ENCODE measurements at regions not wholly inside any gene's neighbourhood (a gene's known extent, or its start where the extent isn't known, plus 50 kb on each side); places are given as distances from the start of the nearest gene placed in this dataset.
"Not testable (repeated sequence)": the region's sequence is repeated elsewhere in the genome, so short reads cannot be mapped to it uniquely, and the experiment has no call there.

DNA sequence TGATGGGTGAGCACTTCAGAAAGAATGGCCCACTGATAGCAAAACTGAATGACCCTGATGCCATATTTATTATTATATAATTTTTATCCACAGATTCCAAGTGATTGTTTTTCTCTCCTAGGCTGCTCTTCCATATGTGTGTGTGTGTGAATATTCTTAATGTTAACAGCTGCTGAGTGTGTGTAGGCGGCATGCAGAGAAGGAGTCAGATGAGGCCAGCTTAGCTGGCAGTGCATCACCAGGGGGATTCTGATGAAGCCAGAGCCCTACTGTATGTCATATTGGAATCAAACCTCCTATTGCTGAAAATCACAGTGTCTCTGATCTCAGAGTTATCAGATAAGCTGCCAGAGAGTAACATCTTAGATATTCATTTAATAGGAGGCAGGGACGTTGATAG lies 177.1 kb downstream of the DMAC1 start:
- DNase-seq (ENCODE audit: low spot score): no peak

DNA sequence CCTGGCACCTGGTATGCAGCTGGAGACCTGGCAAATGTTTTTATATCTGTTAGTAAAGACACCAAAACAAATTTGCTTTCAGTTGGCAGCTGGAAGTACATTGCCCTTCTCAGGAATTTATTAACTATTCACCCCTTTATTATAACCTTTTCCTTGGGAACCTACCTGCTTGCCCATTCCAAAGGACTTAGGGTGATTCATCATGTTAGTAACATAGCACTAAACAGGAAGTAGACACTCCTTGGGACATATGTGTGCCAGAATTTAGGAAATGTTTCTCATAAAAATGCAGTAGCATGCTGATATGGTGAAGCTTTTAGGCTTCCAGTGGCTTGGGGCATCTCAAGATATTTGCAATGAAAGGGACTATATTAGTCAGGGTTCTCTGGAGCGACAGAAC lies 184.2 kb downstream of the DMAC1 start:
- DNase-seq (ENCODE audit: low spot score): no peak

DNA sequence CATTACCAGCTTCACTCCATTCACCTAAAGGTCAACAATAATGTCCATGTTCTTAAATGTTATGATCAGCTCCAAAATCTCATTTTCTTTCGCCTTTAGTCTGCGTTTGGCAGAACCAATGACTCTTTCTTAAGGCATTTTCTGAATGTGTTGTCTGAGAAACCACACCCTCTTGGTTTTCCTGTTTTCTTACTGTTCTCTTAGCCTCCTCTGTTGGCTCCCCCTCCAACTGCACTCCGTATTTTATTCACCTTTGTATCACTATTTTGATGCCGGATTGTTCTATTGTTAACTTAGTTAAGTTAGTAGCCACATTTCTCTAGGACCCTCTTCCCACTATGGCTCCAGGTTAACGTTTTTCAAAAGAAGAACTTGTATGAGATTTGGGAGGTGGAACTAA lies 185.6 kb downstream of the DMAC1 start:
- no peak for DNase-seq (ENCODE audit: low spot score)

DNA sequence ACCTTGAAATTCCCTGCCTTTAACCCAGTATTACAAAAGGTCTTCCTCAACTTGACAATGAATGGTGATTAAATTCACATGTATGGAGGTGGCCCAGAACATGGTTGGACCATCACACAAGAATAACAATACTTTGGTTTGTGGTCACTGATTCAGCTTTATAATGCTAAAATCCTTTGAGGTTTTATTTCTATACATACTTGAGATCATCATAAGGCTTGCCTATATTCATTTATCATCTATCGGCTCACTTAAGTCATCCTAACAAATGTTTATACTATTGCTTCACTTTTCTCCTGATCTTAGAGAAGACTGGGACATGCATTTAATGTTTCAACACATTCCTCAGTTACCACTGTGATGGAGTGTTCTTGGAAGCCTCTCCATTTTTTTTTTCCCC lies 191.3 kb downstream of the DMAC1 start:
- DNase-seq (ENCODE audit: low spot score): no peak

DNA sequence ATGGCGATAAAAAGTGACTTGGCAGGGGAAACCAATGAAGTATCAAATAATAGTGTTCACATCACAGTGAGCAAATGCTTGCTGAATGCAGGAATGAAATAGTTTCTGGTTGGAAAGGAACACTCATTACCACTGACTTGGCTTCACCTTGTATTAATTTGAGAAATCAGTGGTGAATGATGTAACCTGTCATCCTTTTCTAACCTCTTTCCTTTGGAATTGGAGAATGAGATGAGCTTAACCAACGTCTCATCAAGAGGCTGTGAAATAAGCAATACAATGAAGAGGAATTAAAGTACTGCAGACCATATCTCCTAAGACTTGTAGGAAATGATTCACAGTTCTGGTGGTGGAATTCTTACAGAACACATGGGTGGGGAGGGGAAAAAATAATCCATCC lies 192.2 kb downstream of the DMAC1 start:
- no peak for DNase-seq (ENCODE audit: low spot score)

GRCh38 chr9:7606591-7606990 lies 193.0 kb downstream of the DMAC1 start:
- DNase-seq (ENCODE audit: low spot score): no peak

DNA sequence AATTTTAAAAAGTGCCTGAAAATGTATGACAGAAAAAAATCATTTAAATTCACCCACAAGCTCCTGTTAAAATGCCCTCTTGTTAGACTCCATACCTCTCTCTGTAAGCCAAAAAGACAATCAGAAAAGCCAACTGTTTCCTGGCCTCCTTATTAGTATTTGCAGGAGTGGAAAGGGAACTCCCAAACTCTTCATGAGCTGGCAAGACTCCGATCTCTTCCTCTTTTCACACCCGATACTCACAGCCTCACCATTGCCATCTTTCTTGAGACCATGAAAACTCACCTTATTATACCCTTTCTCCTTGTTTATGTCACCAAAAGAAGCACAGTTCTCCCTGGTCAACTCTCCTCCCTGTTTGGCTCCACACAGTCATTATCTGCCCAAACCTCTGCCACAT lies 197.8 kb downstream of the DMAC1 start:
- DNase-seq (ENCODE audit: low spot score): no peak

DNA sequence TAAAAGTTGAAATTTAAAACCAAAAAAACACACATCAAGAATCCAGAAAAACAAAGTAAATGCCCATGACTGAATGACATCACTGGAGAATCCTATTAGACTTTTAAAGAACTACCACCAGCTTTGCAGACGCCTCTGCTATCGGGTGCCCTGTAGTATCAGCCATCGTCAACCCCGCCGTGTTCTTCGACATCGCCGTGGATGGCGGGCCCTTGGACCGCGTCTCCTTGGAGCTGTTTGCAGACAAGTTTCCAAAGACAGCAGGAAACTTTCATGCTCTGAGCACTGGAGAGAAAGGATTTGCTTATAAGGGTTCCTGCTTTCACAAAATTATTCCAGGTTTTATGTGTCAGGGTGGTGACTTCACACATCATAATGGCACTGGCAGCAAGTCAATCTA lies 201.9 kb downstream of the DMAC1 start:
- no peak for DNase-seq (ENCODE audit: low spot score)

DNA sequence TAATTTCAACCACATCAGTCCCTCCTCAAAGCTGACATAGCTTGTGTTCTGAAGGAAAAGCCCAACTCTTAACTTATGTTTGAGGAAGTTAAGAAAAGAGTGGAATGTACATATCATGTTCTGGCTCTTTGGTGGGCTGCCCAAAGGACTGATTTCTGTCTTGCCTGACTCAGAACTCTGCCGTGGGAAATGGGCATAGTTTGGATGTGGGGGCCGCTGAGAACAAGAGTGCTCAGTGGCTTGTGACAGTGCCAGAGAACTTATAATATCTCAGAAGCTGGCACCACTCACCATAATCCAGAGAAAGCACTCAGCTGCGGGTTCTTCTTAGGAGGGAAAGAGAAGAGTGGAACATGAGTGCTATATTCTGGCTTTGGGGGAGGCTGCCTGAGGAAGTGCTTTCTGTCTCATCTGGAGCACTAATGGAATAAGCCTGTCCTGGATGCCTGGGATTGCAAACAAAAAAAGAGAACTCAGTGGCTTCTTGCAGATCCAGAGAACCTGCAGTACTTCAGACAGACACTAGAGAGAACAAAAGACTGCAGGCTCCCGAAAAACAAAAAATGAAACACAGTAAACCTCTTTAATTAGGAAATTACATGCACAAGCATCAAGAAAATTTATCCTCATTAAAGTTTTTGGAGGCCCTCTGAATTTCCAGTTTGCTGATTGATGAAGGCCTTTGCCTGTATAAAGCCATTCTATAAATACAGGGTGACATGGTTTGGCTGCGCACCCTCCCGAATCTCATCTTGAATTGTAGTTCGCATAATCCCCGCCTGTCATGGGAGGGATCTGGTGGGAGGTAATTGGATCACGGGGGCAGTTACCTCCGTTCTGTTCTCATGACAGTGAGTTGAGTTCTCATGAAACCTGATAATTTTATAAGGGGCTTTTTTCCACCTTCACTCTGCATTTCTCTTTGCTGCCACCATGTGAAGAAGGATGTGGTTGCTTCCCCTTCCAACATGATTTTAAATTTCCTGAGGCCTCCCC lies 207.0 kb downstream of the DMAC1 start:
- no peak for DNase-seq (ENCODE audit: low spot score)

DNA sequence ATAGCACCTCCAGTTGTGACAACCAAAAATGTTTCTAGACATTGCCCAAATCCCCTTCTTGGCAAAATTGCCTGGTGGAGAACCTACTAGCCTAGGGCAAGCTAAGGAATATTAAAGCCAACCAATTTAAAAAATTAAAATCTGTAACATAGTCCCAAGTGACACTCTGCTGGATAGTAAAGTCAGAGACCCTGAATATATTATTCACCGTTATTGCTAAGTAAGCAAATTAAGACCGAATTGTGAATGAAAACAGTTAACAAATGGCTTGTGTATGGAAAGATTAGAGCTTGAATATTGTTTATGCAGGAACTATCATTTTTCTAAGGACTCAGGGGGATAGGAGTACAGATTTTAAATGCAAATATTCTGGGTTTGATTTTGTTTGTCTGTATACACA lies 208.1 kb downstream of the DMAC1 start:
- no peak for DNase-seq (ENCODE audit: low spot score)

DNA sequence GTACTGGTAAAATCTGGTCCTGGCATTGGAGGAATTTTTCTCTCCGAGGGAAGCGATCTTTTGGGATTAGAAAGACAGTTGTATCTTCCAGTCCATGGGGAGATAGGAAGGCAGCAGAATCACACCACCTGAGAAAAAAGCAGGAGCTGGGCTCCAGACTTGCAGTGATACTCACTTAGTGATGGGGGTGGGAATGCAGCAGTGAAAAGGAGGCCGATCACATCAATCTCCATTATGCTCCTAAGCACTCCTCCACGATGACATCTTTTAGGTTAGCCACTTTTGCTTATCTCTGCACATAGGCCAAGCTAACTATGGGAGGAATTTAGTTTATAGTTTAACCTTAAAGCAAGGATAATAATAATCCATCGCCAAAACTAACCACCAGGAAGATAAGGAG lies 219.0 kb downstream of the DMAC1 start:
- DNase-seq (ENCODE audit: low spot score): no peak

- DNase-seq (ENCODE audit: low spot score): no peak
Measured at GRCh38 chr9:7579351-7579750, 220.2 kb downstream of the DMAC1 start.

DNA sequence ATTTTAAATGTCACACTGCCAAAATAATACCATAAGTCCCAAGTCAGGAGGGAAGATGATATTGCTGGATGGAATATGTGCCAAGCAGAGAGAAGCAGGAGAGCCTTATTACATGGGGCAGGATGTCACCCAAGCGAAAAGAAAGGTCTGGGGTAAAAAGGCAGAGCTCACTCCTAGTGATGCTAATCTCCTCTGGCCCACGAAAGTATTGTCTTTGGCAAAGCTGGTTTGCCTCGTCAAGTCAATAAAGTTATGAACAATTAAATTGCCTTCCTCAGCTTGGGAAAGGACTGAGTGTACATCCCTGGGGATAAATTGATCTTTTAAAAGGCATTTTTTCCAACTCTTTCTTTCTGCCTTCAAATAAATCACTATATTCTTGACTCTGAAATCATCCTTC lies 220.6 kb downstream of the DMAC1 start:
- DNase-seq (ENCODE audit: low spot score): no peak

- DNase-seq (ENCODE audit: low spot score): peak; percentile 3
Measured at GRCh38 chr9:7570107-7570720, 229.4 kb downstream of the DMAC1 start.

GRCh38 chr9:7567687-7568086 lies 231.9 kb downstream of the DMAC1 start:
- no peak for DNase-seq (ENCODE audit: low spot score)

GRCh38 chr9:7561527-7562080 lies 238.0 kb downstream of the DMAC1 start:
- no peak for DNase-seq (ENCODE audit: low spot score)

DNA sequence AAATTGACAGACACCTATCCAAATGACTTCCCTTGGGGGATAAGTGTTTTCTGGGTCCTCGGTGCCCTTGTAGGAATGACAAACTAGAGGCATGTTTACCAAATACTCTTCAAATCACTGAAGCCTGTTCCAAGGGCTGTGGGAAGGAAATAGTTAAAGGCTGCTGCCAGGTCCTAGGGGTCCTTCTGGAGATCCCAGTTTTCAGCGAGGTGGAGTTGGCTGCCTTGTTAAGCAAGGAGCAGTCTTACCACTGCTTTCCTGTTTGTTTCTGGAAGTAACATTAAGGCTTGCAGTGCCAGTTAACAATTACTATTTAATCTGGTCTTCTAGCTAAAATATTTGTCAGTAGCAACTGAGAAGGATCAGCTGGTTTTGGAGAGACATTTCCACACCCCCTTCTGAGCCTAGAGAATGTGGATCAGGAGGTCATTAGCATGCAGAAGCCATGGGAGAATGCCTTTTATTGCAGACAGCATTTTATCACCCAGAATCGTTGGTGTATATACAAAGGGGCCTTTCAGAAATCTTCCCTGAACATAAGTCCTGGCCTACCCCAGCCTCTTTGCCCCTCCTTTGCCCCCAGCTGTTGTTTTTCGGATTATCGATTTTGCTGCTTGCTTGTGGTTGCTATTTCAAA lies 238.8 kb downstream of the DMAC1 start:
- no peak for DNase-seq (ENCODE audit: low spot score)

GRCh38 chr9:7554699-7555098 lies 244.9 kb downstream of the DMAC1 start:
- DNase-seq (ENCODE audit: low spot score): no peak

- not testable (repeated sequence) for DNase-seq (ENCODE audit: low spot score)
Measured at GRCh38 chr9:7552706-7553105, 246.9 kb downstream of the DMAC1 start.

- DNase-seq (ENCODE audit: low spot score): no peak
Measured at GRCh38 chr9:7549249-7549648, 250.3 kb downstream of the DMAC1 start.

GRCh38 chr9:7546261-7546660 lies 253.3 kb downstream of the DMAC1 start:
- no peak for DNase-seq (ENCODE audit: low spot score)

DNA sequence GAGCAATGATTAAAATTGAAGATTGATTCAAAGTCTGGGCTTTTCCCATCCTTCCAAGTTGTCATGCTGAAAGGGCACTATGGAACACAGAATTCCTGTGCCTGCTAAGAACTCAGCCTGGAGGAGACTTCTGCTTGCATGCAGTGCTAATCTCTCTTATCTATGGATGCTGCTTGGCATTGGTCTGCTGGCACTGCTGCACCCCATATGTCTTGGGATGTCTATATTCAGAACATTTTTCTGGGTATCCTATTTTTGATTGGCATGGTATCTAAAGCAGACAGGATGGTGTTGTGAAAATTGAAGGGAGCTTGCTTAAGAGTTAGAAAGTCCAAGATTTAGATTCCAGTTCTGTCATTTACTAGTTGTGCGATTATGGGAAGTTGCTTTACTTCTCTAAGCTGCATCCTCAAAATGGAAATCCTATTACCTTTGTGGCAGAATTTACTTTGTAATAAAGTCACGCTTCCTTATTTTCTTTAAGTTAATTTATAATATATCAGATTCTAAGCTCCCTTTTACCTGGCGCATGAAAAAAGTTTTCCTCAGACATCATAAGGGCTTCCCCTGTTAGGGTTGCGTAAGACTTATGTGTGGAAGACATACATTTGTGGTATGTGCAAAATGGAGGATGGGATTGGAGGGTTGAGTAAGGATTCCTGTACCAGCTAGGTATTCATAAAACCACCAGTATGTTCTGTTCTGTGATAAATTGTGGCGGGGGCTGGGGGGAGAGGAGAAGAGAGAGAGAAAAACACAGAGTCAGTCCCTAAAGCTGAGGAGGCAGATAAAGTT lies 254.0 kb downstream of the DMAC1 start:
- DNase-seq (ENCODE audit: low spot score): no peak

Data from hepatic stellate cell (primary cell).